Sigmoid colon (tissue), 6 donors: ENCODE measurements at regions not wholly inside any gene's neighbourhood (a gene's known extent, or its start where the extent isn't known, plus 50 kb on each side); places are given as distances from the start of the nearest gene placed in this dataset.

Experiments
- DNase-seq: peaks from one replicate; pipeline ENCODE4 v3.0.0-alpha.2; 2019
- H3K27ac ChIP-seq, 4 donors: fragments of 200-600 bp; sonication (generic); one replicate each; pipeline ENCODE4 v1.5.1; 2016 to 2019; ENCODE audit warnings: mild to moderate bottlenecking in 1 of 4
- H3K27me3 ChIP-seq, 3 donors: fragments of 200-600 bp; sonication (generic); one replicate each; pipeline ENCODE4 v1.5.1; 2019; ENCODE audit warnings: mild to moderate bottlenecking in 1 of 3
- H3K36me3 ChIP-seq, 4 donors: fragments of 200-600 bp; sonication (generic); one replicate each; pipeline ENCODE4 v1.5.1; 2016 to 2019
- H3K4me1 ChIP-seq, 4 donors: fragments of 200-600 bp; sonication (generic); one replicate each; pipeline ENCODE4 v1.5.1; 2017 to 2019
- H3K4me3 ChIP-seq, 4 donors: fragments of 200-600 bp; sonication (generic); one replicate each; pipeline ENCODE4 v1.5.1; 2017 to 2019; ENCODE audit warnings: mild to moderate bottlenecking in 2 of 4, moderate library complexity in 1 of 4
- H3K9me3 ChIP-seq, 4 donors: fragments of 200-600 bp in 3 of 4; sonication (generic) in 3 of 4; one replicate each; pipeline versions ENCODE4 v1.5.1 to v1.6.1; 2013 to 2019
- CTCF ChIP-seq, 4 experiments: fragments of 450-650 bp in 3 of 4; fragments of 200-600 bp in 1 of 4; IDR thresholded peaks; one replicate each; pipeline ENCODE4 v1.5.1; 2016 to 2019; ENCODE audit warnings: antibody characterized with exemption in 4 of 4, mild to moderate bottlenecking in 3 of 4, moderate library complexity in 2 of 4
- EP300 ChIP-seq, 4 donors: sonication (generic); formaldehyde crosslinking; IDR thresholded peaks; one replicate each; pipeline ENCODE4 v1.6.1; 2017; ENCODE audit warnings: antibody characterized with exemption in 4 of 4
- POLR2A ChIP-seq, 2 donors: fragments of 450-650 bp; IDR thresholded peaks; one replicate each; pipeline ENCODE4 v1.6.1; 2016; ENCODE audit warnings: antibody characterized with exemption in 2 of 2, mild to moderate bottlenecking in 2 of 2, moderate library complexity in 2 of 2
- POLR2AphosphoS5 ChIP-seq, 4 donors: sonication (generic); formaldehyde crosslinking; IDR thresholded peaks; one replicate each; pipeline ENCODE4 v1.6.1; 2017; ENCODE audit warnings: antibody characterized with exemption in 4 of 4
- WGBS, 2 donors: extraction: QIAGEN DNeasy Blood & Tissue Kit; methylation state at CpG; one replicate each; pipeline ENCODE4 v1.1.7; 2013; 5-methylcytosine and 5-hydroxymethylcytosine counted together
- intact Hi-C: fragments of 100-400 bp; cut with DNase I; formaldehyde crosslinking; loops from one replicate; pipeline ENCODE4 v1.15.1; 2023
- donor health status: healthy with polysubstance abuse.
- donor health status: healthy.

- 30 to 57% methylated on average over 4 of the region's 4 CpGs for WGBS, 2 donors
Measured at GRCh38 chr20:55830121-55830827, 175.0 kb downstream of the CBLN4 start.

GRCh38 chr20:55805138-55805537 is 200.2 kb downstream of the CBLN4 start:
- no peak for DNase-seq
- no peaks in the 10 kb centered on the region for H3K27me3 ChIP-seq
- TF ChIP-seq EP300 (IDR thresholded peaks at IDR 0.05) (no peak), POLR2AphosphoS5 (IDR thresholded peaks at IDR 0.05) (no peak), CTCF (IDR thresholded peaks at IDR 0.05) (no peak), POLR2A (IDR thresholded peaks at IDR 0.05) (no peak)
- H3K4me3 ChIP-seq = no peak overlapping the region
- intact Hi-C loops = no loop called here
- H3K9me3 ChIP-seq = no peaks in the 10 kb centered on the region
- no peak overlapping the region for H3K27ac ChIP-seq
- 76 to 88% methylated on average over 2 of the region's 2 CpGs for WGBS, 2 donors
- no peaks in the 10 kb centered on the region for H3K4me1 ChIP-seq
- H3K36me3 ChIP-seq = no peaks in the 10 kb centered on the region

More at GRCh38 chr20:55830121-55830827, 175.0 kb downstream of the CBLN4 start:
- Histone ChIP-seq H3K27ac (no peak overlapping the region), H3K27me3 (no peaks in the 10 kb centered on the region), H3K9me3 (peaks cover 0 to 7% (median 2%) of the 10 kb centered on the region in 4 donors), H3K4me1 (no peaks in the 10 kb centered on the region), H3K4me3 (no peak overlapping the region), H3K36me3 (no peaks in the 10 kb centered on the region)
- intact Hi-C loops = no loop called here
- TF ChIP-seq POLR2A (IDR thresholded peaks at IDR 0.05) = no peak
- no peak for TF ChIP-seq POLR2AphosphoS5 (IDR thresholded peaks at IDR 0.05)
- TF ChIP-seq CTCF (IDR thresholded peaks at IDR 0.05) = no peak
- no peak for TF ChIP-seq EP300 (IDR thresholded peaks at IDR 0.05)
- no peak for DNase-seq

- intact Hi-C loops = no loop called here
- WGBS, 2 donors = 85 to 90% methylated on average over 3 of the region's 3 CpGs
- Histone ChIP-seq H3K27ac (no peak overlapping the region), H3K4me1 (no peaks in the 10 kb centered on the region), H3K4me3 (no peak overlapping the region), H3K36me3 (no peaks in the 10 kb centered on the region), H3K27me3 (no peaks in the 10 kb centered on the region), H3K9me3 (no peaks in the 10 kb centered on the region)
- TF ChIP-seq EP300 (IDR thresholded peaks at IDR 0.05) (no peak), POLR2A (IDR thresholded peaks at IDR 0.05) (no peak), POLR2AphosphoS5 (IDR thresholded peaks at IDR 0.05) (no peak), CTCF (IDR thresholded peaks at IDR 0.05) (no peak)
- no peak for DNase-seq
Measured at GRCh38 chr20:55800552-55801245, 204.6 kb downstream of the CBLN4 start.

GRCh38 chr20:55793986-55794385 is 211.3 kb downstream of the CBLN4 start:
- Histone ChIP-seq H3K4me1 (no peaks in the 10 kb centered on the region), H3K27ac (no peak overlapping the region), H3K36me3 (no peaks in the 10 kb centered on the region), H3K9me3 (no peaks in the 10 kb centered on the region), H3K4me3 (no peak overlapping the region), H3K27me3 (no peaks in the 10 kb centered on the region)
- no peak for TF ChIP-seq CTCF (IDR thresholded peaks at IDR 0.05)
- DNase-seq = no peak
- intact Hi-C loops = no loop called here
- 85 to 92% methylated on average over 3 of the region's 3 CpGs for WGBS, 2 donors
